ENCODE measurements at regions not wholly inside any gene's neighbourhood (a gene's known extent, or its start where the extent isn't known, plus 50 kb on each side); places are given as distances from the start of the nearest gene placed in this dataset.
A peak's percentile ranks its signal among the peaks of the same experiment; 100 is the strongest.

GRCh38 chr18:46213295-46213694, 109.1 kb downstream of the HAUS1 start (continued):
- TF ChIP-seq CTCF (IDR thresholded peaks at IDR 0.05 in 2 of 3, conservative IDR thresholded peaks at IDR 0.05 in 1 of 3; ENCODE audit: insufficient read depth in 2 of 3, low read depth in 1 of 3, low read length in 3 of 3) (peak; percentile 23 to 58 (median 25); a peak in 3 of 6 replicates), BRD9 (IDR thresholded peaks at IDR 0.05; ENCODE audit: low read depth, partially characterized antibody) (no peak), FOXM1 (IDR thresholded peaks at IDR 0.05; ENCODE audit: low read depth) (0 out of 2 replicates have a peak, but pooled peaks have one; percentile 23), FOXM1 (CRISPR knock-in tag; IDR thresholded peaks at IDR 0.05; ENCODE audit: low read depth) (no peak), SMC3 (conservative IDR thresholded peaks at IDR 0.05; ENCODE audit: insufficient read depth, low read depth, low read length) (0 out of 2 replicates have a peak, but pooled peaks have one; percentile 8), ARID3A (IDR thresholded peaks at IDR 0.05; ENCODE audit: borderline replicate concordance, low read depth, low read length) (0 out of 2 replicates have a peak, but pooled peaks have one; percentile 60), PKNOX1 (IDR thresholded peaks at IDR 0.05) (0 out of 2 replicates have a peak, but pooled peaks have one; percentile 17), MXD1 (CRISPR knock-in tag; IDR thresholded peaks at IDR 0.05; ENCODE audit: borderline replicate concordance, poor library complexity, severe bottlenecking) (no peak), ETV6 (IDR thresholded peaks at IDR 0.05; ENCODE audit: borderline replicate concordance in 1 of 2, low read depth in 2 of 2, low read length in 1 of 2) (no peak), ETV6 (CRISPR knock-in tag; IDR thresholded peaks at IDR 0.05; ENCODE audit: borderline replicate concordance) (no peak), ZBTB40 (IDR thresholded peaks at IDR 0.05) (peak; percentile 44; the same call in 1 of the 2 replicates), ZBTB40 (CRISPR knock-in tag; IDR thresholded peaks at IDR 0.05) (no peak), MEIS2 (IDR thresholded peaks at IDR 0.05; ENCODE audit: partially characterized antibody) (peak; percentile 36)
